Fibroblast of mammary gland (primary cell): ENCODE measurements at regions not wholly inside any gene's neighbourhood (a gene's known extent, or its start where the extent isn't known, plus 50 kb on each side); places are given as distances from the start of the nearest gene placed in this dataset.
A peak's percentile ranks its signal among the peaks of the same experiment; 100 is the strongest.

Experiments used
- DNase-seq: peaks from one replicate; pipeline ENCODE4 v3.0.0-alpha.2; 2010; ENCODE audit warnings: low read depth
- H3K4me3 ChIP-seq: 2 replicates; pipeline ENCODE4 v1.5.1; 2011; ENCODE audit warnings: low read depth, mild to moderate bottlenecking, low read length, moderate library complexity; ENCODE audit not compliant: control insufficient read depth
- TF ChIP-seq, protein P1 (sequence below): conservative IDR thresholded peaks from 2 replicates; pipeline ENCODE4 v1.5.1; 2011; ENCODE audit warnings: low read depth, low read length, inconsistent platforms; ENCODE audit not compliant: control insufficient read depth, insufficient read depth

DNA sequence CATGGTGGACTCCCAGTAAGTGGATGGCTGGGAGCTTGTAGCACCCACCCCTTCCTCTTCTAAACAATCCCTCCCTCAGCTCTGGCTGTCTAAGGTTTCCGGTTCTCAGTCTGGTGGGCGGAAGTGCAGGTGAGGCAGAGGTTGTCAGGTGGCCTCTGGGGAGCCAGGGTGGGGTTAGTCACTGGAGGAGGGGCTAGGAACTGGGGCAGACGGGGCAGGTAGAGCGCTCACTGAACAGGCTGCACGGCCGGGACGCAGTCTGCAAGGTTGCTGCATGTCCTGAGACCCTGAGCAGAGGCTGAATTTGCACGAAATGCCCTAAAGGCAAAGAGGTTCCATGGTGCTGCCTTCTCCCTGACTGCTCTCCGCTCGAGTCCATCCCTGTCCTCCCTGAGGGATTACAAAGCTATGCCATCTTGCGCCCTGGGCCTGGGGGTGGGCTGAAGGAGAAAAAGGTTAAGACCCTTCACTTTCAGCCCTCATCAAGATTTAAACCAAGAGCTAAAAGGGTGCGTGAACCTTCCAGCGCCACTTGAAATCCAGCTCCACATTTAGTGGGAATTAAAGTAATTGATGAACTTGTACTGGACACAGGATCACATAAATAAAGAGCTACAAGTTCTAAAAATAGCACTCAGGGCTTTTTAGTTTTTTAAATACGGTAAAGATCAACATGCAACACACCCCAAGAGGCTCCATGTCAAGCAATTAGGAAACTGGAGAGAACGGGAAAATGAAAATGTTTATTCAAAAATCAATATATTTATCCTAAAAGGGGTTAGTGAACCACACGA is 62.3 kb upstream of the CTBP2 start:
- no peak overlapping the region for H3K4me3 ChIP-seq
- TF ChIP-seq, protein P1, sequence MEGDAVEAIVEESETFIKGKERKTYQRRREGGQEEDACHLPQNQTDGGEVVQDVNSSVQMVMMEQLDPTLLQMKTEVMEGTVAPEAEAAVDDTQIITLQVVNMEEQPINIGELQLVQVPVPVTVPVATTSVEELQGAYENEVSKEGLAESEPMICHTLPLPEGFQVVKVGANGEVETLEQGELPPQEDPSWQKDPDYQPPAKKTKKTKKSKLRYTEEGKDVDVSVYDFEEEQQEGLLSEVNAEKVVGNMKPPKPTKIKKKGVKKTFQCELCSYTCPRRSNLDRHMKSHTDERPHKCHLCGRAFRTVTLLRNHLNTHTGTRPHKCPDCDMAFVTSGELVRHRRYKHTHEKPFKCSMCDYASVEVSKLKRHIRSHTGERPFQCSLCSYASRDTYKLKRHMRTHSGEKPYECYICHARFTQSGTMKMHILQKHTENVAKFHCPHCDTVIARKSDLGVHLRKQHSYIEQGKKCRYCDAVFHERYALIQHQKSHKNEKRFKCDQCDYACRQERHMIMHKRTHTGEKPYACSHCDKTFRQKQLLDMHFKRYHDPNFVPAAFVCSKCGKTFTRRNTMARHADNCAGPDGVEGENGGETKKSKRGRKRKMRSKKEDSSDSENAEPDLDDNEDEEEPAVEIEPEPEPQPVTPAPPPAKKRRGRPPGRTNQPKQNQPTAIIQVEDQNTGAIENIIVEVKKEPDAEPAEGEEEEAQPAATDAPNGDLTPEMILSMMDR: no peak
- no peak for DNase-seq

- H3K4me3 ChIP-seq: no peak overlapping the region
- no peak for DNase-seq
- TF ChIP-seq, protein P1: no peak
These were observed 61.4 kb upstream of the CTBP2 start for GRCh38 chr10:125221716-125222115.

GRCh38 chr10:125219776-125220175 is 59.4 kb upstream of the CTBP2 start:
- TF ChIP-seq, protein P1: no peak
- no peak for DNase-seq
- H3K4me3 ChIP-seq: no peak overlapping the region

DNA sequence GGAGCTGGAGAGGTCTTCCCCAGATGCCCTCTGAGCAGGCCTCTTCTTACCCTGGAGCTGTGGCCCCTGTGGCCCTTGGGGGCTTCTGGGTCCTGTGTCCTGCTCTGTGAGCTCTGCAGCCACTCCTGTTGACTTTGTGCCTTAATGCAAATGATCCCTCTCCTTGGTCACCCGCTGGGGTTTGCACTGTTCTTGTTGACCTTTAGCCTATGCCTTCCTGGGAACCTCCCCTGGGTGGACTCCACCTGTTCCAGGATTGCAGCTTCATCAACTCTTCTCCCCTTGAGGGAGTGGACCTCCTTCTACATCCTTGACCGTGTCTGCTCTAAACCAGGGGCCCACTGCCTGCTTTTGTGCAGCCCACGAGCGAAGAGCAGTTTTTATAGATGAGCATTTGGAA is 58.6 kb upstream of the CTBP2 start:
- H3K4me3 ChIP-seq: no peak overlapping the region
- no peak for DNase-seq
- TF ChIP-seq, protein P1: no peak

DNA sequence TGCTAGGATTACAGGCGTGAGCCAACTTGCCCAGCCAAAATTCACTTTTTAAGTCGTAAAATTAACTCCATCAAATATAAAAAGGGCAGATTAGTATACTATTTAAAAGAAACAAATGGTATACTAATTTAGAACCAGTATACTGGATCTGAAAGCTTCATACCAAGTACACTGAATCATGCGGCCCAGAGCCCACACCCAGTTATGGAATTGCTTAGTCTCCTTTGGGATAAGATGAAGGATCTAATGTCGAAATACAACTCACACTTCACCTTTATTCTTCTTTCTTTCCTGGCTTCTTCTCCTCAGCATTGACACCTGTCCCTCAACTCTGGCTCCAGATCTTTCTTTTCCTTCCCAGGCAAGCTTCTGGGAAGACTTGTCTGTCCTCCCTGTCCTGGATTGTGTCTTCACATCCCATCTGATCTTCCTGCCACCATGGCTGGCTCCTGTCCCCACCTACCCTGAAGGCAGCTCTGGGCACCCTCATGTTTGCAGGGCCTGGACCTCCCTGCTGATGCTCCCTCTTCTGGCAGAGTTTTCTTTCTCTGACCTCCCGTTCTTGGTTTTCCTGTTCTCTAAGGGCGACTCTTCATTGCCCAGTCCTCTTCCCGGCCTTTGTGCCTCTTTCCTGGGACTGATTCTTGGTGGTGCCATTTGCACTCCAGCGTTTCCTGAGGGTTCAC is 57.8 kb upstream of the CTBP2 start:
- TF ChIP-seq, protein P1: no peak

GRCh38 chr10:125216861-125217260 is 56.5 kb upstream of the CTBP2 start:
- DNase-seq: no peak
- TF ChIP-seq, protein P1: no peak
- no peak overlapping the region for H3K4me3 ChIP-seq

More for the DNA sequence above, 57.8 kb upstream of the CTBP2 start:
- H3K4me3 ChIP-seq: no peak overlapping the region
- DNase-seq: peak; percentile 8
